WERI-Rb-1 (cell line): ENCODE measurements at regions not wholly inside any gene's neighbourhood (a gene's known extent, or its start where the extent isn't known, plus 50 kb on each side); places are given as distances from the start of the nearest gene placed in this dataset.

Experiments used
- DNase-seq: peaks from one replicate; pipeline ENCODE4 v3.0.0-alpha.2; 2020
- H3K27ac ChIP-seq: fragments of 250-450 bp; sonication (Bioruptor Pico); 2 replicates; pipeline ENCODE4 v1.5.1; 2020; ENCODE audit warnings: mild to moderate bottlenecking, moderate library complexity
- H3K27me3 ChIP-seq: fragments of 250-450 bp; sonication (Bioruptor Pico); 2 replicates; pipeline ENCODE4 v1.5.1; 2021; ENCODE audit warnings: mild to moderate bottlenecking, low read depth, moderate library complexity; ENCODE audit not compliant: insufficient read depth, severe bottlenecking
- H3K36me3 ChIP-seq: fragments of 250-450 bp; sonication (Bioruptor Pico); 2 replicates; pipeline ENCODE4 v1.5.1; 2020; ENCODE audit warnings: mild to moderate bottlenecking, moderate library complexity
- H3K4me3 ChIP-seq: 2 replicates; pipeline ENCODE4 v1.5.1; 2011; ENCODE audit warnings: low read depth, mild to moderate bottlenecking, control low read depth, low read length
- H3K9me3 ChIP-seq: fragments of 250-450 bp; sonication (Bioruptor Pico); 2 replicates; pipeline ENCODE4 v1.5.1; 2021; ENCODE audit warnings: mild to moderate bottlenecking, moderate library complexity; ENCODE audit not compliant: severe bottlenecking
- CTCF ChIP-seq: IDR thresholded peaks from 2 replicates; pipeline ENCODE4 v1.5.1; 2011; ENCODE audit warnings: low read depth, mild to moderate bottlenecking, control low read depth, inconsistent platforms, low read length

DNA sequence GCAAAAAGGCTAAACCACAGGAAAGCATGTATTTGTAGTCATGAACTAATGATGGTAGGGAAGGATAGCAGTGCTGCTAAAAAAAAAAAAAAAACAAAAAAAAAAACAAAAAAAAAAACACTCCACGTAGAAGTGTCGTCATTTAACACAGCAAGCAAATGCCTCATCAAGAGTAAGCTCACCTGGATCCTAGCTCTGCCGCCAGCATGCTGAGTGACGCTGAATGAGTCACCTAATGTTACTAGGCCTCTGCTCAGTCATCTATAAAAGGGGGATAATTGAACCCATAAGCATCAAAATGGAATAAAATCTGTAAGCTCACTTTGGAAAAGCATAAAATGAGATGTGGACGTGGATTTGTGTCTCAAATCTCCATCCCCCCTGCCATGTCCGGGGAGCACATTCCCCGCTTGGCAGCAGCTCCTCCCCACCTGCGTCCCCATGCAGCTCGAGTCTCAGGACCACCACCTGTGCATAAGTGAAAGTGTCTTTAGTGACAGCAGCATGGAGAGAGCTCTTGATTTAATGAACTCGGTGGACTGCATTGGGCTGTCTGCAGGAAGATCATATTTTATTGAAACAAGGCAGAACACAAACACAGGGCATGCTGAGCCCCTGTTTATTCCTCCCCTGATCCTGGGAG, 427.5 kb downstream of the LRATD1 start:
- no peak for TF ChIP-seq CTCF
- Histone ChIP-seq H3K4me3 (no peak overlapping the region), H3K36me3 (no peaks in the 10 kb centered on the region), H3K9me3 (no peaks in the 10 kb centered on the region), H3K27ac (no peak overlapping the region), H3K27me3 (no peaks in the 10 kb centered on the region)
- no peak for DNase-seq

DNA sequence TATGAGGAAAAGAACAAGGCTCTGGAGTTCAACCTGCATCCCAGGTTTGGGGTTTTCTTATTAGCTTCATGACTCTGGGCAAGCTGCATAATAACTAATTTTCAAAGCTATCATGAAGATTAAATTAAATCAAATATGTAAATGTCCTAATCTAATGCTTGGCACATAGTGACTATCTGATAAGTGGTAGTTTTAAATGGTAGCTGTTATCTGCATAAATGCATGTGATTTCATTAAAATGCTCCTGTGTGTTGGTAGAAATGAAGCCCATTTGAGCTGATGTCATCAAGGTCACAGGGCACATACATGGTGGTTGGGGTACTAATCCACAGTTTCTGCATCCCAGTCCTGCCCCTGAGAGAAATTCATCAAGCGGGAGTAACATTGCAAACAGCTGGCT, 428.8 kb downstream of the LRATD1 start:
- no peaks in the 10 kb centered on the region for H3K27me3 ChIP-seq
- TF ChIP-seq CTCF = no peak
- H3K4me3 ChIP-seq = no peak overlapping the region
- H3K36me3 ChIP-seq = no peaks in the 10 kb centered on the region
- DNase-seq = no peak
- H3K27ac ChIP-seq = no peak overlapping the region
- H3K9me3 ChIP-seq = peaks cover 4% of the 10 kb centered on the region

DNA sequence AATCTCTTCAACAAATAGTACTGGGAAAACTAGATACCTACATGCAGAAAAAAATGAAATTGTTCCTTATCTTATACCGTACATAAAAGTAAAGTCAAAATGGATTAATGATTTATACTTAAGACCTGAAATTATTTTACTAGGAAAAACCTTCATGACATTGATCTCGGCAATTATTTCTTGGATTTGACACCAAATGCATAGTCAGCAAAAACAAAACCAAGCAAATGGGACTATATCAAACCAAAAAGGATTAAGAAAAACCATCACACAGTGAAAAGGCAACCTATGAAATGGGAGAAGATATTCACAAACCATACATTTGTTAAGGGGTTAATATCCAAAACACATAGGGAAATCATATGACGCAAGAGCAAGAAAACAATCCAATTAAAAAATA, 433.6 kb downstream of the LRATD1 start:
- TF ChIP-seq CTCF = no peak
- Histone ChIP-seq H3K4me3 (no peak overlapping the region), H3K9me3 (peaks cover 4% of the 10 kb centered on the region), H3K27me3 (no peaks in the 10 kb centered on the region), H3K27ac (no peak overlapping the region), H3K36me3 (no peaks in the 10 kb centered on the region)
- no peak for DNase-seq

DNA sequence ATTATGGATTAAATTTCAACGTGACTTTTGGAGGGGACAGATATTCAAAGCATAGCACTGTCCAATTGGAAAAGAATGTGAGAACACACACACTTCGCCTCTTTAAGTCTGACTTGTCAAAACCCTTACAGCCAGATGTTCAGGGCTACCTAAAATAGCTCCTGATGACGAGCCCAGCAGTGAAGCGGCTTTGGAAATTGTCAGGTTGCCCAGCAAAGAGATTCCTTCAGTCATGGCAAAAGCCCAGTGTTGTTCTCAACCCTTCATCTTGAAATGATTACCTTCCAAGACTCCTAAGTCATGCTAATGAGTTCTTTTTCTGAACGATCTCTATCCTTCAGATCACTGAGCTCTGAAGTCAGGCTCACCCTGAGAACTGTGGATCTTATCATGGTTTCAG, 436.6 kb downstream of the LRATD1 start:
- H3K9me3 ChIP-seq = peaks cover 4% of the 10 kb centered on the region
- no peak for DNase-seq
- H3K4me3 ChIP-seq = no peak overlapping the region
- no peak for TF ChIP-seq CTCF
- no peaks in the 10 kb centered on the region for H3K36me3 ChIP-seq
- H3K27ac ChIP-seq = no peak overlapping the region
- H3K27me3 ChIP-seq = no peaks in the 10 kb centered on the region

DNA sequence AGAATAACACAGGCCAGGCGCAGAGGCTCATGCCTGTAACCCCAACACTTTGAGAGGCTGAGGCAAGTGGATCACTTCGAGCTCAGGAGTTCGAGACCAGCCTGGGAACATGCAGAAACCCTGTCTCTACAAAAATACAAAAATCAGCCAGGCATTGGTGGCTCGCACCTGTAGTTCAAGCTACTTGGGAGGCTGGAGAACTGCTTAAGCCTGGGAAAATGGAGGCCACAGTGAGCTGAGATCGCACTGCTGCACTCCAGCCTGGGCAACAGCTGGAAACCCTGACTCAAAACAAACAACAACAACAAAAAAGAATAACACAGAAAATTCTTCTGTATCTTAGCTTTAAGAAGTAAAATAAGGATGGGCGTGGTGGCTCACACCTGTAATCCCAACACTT, 440.3 kb downstream of the LRATD1 start:
- H3K27me3 ChIP-seq = no peaks in the 10 kb centered on the region
- H3K27ac ChIP-seq = no peak overlapping the region
- H3K9me3 ChIP-seq = no peaks in the 10 kb centered on the region
- H3K4me3 ChIP-seq = no peak overlapping the region
- no peak for DNase-seq
- H3K36me3 ChIP-seq = no peaks in the 10 kb centered on the region
- no peak for TF ChIP-seq CTCF

GRCh38 chr2:15073664-15074063, 441.1 kb downstream of the LRATD1 start:
- Histone ChIP-seq H3K4me3 (no peak overlapping the region), H3K36me3 (no peaks in the 10 kb centered on the region), H3K27me3 (no peaks in the 10 kb centered on the region), H3K27ac (no peak overlapping the region), H3K9me3 (no peaks in the 10 kb centered on the region)
- TF ChIP-seq CTCF = no peak
- no peak for DNase-seq
